GM12891 (cell line): ENCODE measurements at regions not wholly inside any gene's neighbourhood (a gene's known extent, or its start where the extent isn't known, plus 50 kb on each side); places are given as distances from the start of the nearest gene placed in this dataset.
"Not testable (repeated sequence)": the region's sequence is repeated elsewhere in the genome, so short reads cannot be mapped to it uniquely, and the experiment has no call there.

Experiments used
- PAX5 ChIP-seq: IDR thresholded peaks from 2 replicates; pipeline ENCODE4 v1.6.1; 2011; ENCODE audit warnings: low read length, moderate library complexity, mild to moderate bottlenecking; ENCODE audit not compliant: insufficient read depth, severe bottlenecking
- POLR2A ChIP-seq: IDR thresholded peaks from 2 replicates; pipeline ENCODE4 v1.6.1; 2011; ENCODE audit warnings: low read depth, low read length, control low read depth
- POLR2AphosphoS5 ChIP-seq: IDR thresholded peaks from 2 replicates; pipeline ENCODE4 v1.6.1; 2011; ENCODE audit warnings: low read depth, low read length, control low read depth
- POU2F2 ChIP-seq: IDR thresholded peaks from 2 replicates; pipeline ENCODE4 v1.6.1; 2011; ENCODE audit warnings: low read depth, mild to moderate bottlenecking, control low read depth, low read length, moderate library complexity
- SPI1 ChIP-seq: IDR thresholded peaks from 2 replicates; pipeline ENCODE4 v1.6.1; 2011; ENCODE audit warnings: low read depth, low read length, control low read depth
- TAF1 ChIP-seq: IDR thresholded peaks from 2 replicates; pipeline ENCODE4 v1.6.1; 2011; ENCODE audit warnings: low read depth, low read length, control low read depth

- not testable (repeated sequence) for TF ChIP-seq TAF1, POLR2A, POLR2AphosphoS5, SPI1, POU2F2, PAX5
Measured at GRCh38 chrX:76651369-76651768, 223.9 kb downstream of the MAGEE1 start.
